ENCODE measurements at regions not wholly inside any gene's neighbourhood (a gene's known extent, or its start where the extent isn't known, plus 50 kb on each side); places are given as distances from the start of the nearest gene placed in this dataset.
A peak's percentile ranks its signal among the peaks of the same experiment; 100 is the strongest.

DNA sequence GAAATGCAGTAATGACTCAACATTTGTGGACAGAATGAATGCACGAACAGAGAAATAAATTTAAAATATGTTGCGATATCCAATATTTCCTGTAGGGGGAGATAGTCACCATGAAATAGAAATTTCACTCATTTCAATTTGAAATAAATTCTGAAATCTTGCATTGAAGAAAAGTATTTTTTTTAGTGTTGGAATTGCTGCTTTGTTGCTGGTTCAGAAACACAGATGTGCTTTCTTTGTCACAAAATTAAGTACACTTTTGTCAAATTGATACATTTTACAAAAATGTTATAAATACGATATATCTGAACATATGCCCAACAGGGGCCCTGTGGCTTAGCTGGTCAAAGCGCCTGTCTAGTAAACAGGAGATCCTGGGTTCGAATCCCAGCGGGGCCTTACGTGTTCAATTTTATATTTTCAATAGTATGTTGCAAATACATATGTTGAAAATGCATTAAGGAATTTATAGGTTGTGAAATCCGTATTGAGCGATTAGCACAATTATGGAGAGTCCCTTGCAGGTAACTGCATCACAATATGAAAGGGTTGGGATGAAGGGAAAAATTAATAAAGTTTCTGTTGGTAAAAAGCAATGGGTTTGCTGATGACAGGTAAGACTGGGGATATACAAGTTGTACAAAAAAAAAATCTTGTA is 85.4 kb upstream of the PRSS16 start:
- peak in 3 of 5 donors; percentile 28 to 63 (median 40) for DNase-seq
- H3K27me3 ChIP-seq (ENCODE audit: control insufficient read depth, insufficient read depth, low read length) = no peaks in the 10 kb centered on the region
- peak; percentile 72 for FAIRE-seq
- intact Hi-C loops (cut with DNase I) = no loop called here
- H3K4me3 ChIP-seq (ENCODE audit: low read length in 3 of 3) = no peak overlapping the region
- no peak overlapping the region for H3K9ac ChIP-seq (ENCODE audit: low read length in 3 of 3)
- TF ChIP-seq, protein P1, sequence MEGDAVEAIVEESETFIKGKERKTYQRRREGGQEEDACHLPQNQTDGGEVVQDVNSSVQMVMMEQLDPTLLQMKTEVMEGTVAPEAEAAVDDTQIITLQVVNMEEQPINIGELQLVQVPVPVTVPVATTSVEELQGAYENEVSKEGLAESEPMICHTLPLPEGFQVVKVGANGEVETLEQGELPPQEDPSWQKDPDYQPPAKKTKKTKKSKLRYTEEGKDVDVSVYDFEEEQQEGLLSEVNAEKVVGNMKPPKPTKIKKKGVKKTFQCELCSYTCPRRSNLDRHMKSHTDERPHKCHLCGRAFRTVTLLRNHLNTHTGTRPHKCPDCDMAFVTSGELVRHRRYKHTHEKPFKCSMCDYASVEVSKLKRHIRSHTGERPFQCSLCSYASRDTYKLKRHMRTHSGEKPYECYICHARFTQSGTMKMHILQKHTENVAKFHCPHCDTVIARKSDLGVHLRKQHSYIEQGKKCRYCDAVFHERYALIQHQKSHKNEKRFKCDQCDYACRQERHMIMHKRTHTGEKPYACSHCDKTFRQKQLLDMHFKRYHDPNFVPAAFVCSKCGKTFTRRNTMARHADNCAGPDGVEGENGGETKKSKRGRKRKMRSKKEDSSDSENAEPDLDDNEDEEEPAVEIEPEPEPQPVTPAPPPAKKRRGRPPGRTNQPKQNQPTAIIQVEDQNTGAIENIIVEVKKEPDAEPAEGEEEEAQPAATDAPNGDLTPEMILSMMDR (IDR thresholded peaks at IDR 0.05; ENCODE audit: borderline replicate concordance, extremely low read depth, insufficient read depth) = peak; percentile 45
- H3K36me3 ChIP-seq (ENCODE audit: control insufficient read depth in 2 of 3, insufficient read depth in 3 of 3, low read length in 3 of 3) = no peaks in the 10 kb centered on the region
- peaks cover 0 to 4% (median 0%) of the 10 kb centered on the region in 3 donors for H3K4me1 ChIP-seq (ENCODE audit: control insufficient read depth in 2 of 3, insufficient read depth in 2 of 3, low read depth in 1 of 3, low read length in 3 of 3)
- H3K27ac ChIP-seq (ENCODE audit: low read depth in 2 of 2, low read length in 2 of 2) = no peak overlapping the region
- H3K9me3 ChIP-seq (ENCODE audit: control insufficient read depth in 2 of 3, insufficient read depth in 1 of 3, low read length in 3 of 3) = no peaks in the 10 kb centered on the region

DNA sequence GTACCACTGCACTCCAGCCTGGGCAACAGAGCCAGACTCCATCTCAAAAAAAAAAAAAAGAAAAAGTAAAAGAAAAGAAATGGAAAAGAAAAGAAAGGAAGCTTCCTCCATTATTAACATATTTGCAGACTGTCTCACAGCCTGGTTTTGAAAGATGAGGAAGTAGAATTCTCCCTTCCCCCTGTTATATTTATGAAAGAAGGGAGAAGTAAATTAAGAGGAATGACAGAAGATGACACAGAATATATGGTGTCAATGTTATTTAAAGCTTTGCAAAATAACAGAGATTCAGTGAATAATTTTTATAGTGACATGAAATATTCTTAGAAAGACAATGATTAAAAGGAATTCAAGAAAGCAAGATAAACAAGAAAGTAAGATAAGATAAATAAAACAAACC is 83.7 kb upstream of the PRSS16 start:
- Histone ChIP-seq H3K4me3 (ENCODE audit: low read length in 3 of 3) (no peak overlapping the region), H3K27ac (ENCODE audit: low read depth in 2 of 2, low read length in 2 of 2) (no peak overlapping the region), H3K27me3 (ENCODE audit: control insufficient read depth, insufficient read depth, low read length) (no peaks in the 10 kb centered on the region), H3K36me3 (ENCODE audit: control insufficient read depth in 2 of 3, insufficient read depth in 3 of 3, low read length in 3 of 3) (no peaks in the 10 kb centered on the region), H3K9me3 (ENCODE audit: control insufficient read depth in 2 of 3, insufficient read depth in 1 of 3, low read length in 3 of 3) (no peaks in the 10 kb centered on the region), H3K9ac (ENCODE audit: low read length in 3 of 3) (no peak overlapping the region), H3K4me1 (ENCODE audit: control insufficient read depth in 2 of 3, insufficient read depth in 2 of 3, low read depth in 1 of 3, low read length in 3 of 3) (no peaks in the 10 kb centered on the region)
- DNase-seq (no peak), FAIRE-seq (no peak)
- intact Hi-C loops (cut with DNase I) = no loop called here
- TF ChIP-seq, protein P1 (IDR thresholded peaks at IDR 0.05; ENCODE audit: borderline replicate concordance, extremely low read depth, insufficient read depth) = no peak

DNA sequence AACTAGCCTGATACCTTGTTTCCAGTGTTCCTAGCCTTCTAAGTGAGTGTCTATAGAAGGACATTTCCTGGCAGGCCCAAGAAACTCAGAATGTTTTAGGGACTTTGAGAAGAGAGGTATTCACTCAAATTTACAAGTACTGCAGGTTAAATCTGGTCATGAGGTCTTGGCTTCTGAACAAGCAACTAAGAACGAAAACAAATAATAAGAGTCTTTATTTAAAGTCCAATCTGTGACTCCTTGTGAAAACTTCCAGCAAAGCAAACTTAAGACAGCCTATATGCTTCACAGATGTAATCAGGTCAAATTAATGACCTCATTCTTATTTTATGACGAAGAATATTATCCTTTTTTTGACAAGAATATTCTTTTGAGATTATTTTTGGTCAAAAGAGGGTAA is 79.4 kb upstream of the PRSS16 start:
- TF ChIP-seq, protein P1 (IDR thresholded peaks at IDR 0.05; ENCODE audit: borderline replicate concordance, extremely low read depth, insufficient read depth) = no peak
- DNase-seq = no peak
- Histone ChIP-seq H3K27me3 (ENCODE audit: control insufficient read depth, insufficient read depth, low read length) (no peaks in the 10 kb centered on the region), H3K4me3 (ENCODE audit: low read length in 3 of 3) (no peak overlapping the region), H3K36me3 (ENCODE audit: control insufficient read depth in 2 of 3, insufficient read depth in 3 of 3, low read length in 3 of 3) (no peaks in the 10 kb centered on the region), H3K27ac (ENCODE audit: low read depth in 2 of 2, low read length in 2 of 2) (no peak overlapping the region), H3K9me3 (ENCODE audit: control insufficient read depth in 2 of 3, insufficient read depth in 1 of 3, low read length in 3 of 3) (peaks cover 0 to 2% (median 0%) of the 10 kb centered on the region in 3 donors), H3K4me1 (ENCODE audit: control insufficient read depth in 2 of 3, insufficient read depth in 2 of 3, low read depth in 1 of 3, low read length in 3 of 3) (no peaks in the 10 kb centered on the region), H3K9ac (ENCODE audit: low read length in 3 of 3) (no peak overlapping the region)
- intact Hi-C loops (cut with DNase I) = no loop called here
- FAIRE-seq = no peak
